Activated T-cell treated with anti-CD3 and anti-CD28 coated beads, Interleukin-2, amount 50 U/mL, for 24 hours (primary cell): ENCODE measurements at regions not wholly inside any gene's neighbourhood (a gene's known extent, or its start where the extent isn't known, plus 50 kb on each side); places are given as distances from the start of the nearest gene placed in this dataset.

ENCODE experiments used
- DNase-seq: peaks from one replicate; pipeline ENCODE4 v3.0.0-alpha.2; 2020
- H3K27ac Mint-ChIP-seq: 2 replicates; pipeline ENCODE4 v1.8.0; 2020; ENCODE audit warnings: mild to moderate bottlenecking, mixed read lengths
- H3K27me3 Mint-ChIP-seq: 2 replicates; pipeline ENCODE4 v1.8.0; 2020; ENCODE audit warnings: mixed read lengths
- H3K36me3 Mint-ChIP-seq: 2 replicates; pipeline ENCODE4 v1.8.0; 2020; ENCODE audit warnings: low read depth, mixed read lengths
- H3K4me1 Mint-ChIP-seq: 2 replicates; pipeline ENCODE4 v1.8.0; 2020; ENCODE audit warnings: low read depth, mixed read lengths
- H3K4me3 Mint-ChIP-seq: 2 replicates; pipeline ENCODE4 v1.8.0; 2020; ENCODE audit warnings: mild to moderate bottlenecking, moderate library complexity, mixed read lengths
- H3K9me3 Mint-ChIP-seq: 2 replicates; pipeline ENCODE4 v1.8.0; 2020; ENCODE audit warnings: mixed read lengths

DNA sequence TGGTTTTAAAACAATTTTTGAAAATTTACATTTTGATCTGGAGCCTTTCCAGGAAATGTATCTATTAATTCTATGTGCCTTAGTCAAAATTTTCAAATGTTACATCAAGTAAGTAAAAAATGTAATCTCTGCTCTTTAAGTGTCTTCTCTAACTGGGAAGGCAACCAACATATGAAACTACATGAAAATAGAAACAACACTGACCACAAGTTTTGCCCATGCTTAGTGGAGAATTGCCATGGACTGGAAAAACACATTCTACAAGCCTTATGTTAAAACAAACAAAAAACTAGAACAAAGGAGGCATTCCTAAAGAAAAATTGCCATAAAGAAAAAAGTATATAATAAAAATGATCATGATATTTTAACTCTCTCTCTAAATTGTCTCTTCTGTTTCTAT, 75.9 kb upstream of the SPRED1 start:
- Mint-ChIP-seq H3K27me3 (peaks cover 42% of the 10 kb centered on the region), H3K9me3 (no peaks in the 10 kb centered on the region), H3K4me1 (no peaks in the 10 kb centered on the region), H3K4me3 (no peak overlapping the region), H3K36me3 (no peaks in the 10 kb centered on the region), H3K27ac (no peak overlapping the region)
- no peak for DNase-seq

DNA sequence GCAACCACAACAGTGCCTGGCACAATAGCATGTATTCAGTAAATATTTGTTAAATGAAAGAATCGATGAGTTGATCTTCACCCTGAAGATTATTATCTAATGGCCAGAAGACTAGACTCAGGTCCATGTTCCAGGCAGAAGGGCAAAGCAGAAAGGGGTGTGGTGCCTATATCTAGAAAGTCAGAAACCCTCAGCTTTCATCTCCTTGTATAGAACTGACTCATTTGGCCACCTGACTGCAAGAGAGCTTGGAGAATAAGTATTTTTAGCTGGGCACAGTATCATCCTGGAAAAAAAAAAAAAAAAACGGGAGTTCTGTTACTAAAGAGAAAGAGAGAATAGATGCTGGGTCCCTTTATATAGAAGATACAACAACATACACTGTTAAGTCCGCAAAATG, 69.7 kb upstream of the SPRED1 start:
- Mint-ChIP-seq H3K4me1 (no peaks in the 10 kb centered on the region), H3K36me3 (no peaks in the 10 kb centered on the region), H3K27ac (no peak overlapping the region), H3K27me3 (peaks cover 18% of the 10 kb centered on the region), H3K4me3 (no peak overlapping the region), H3K9me3 (no peaks in the 10 kb centered on the region)
- no peak for DNase-seq

DNA sequence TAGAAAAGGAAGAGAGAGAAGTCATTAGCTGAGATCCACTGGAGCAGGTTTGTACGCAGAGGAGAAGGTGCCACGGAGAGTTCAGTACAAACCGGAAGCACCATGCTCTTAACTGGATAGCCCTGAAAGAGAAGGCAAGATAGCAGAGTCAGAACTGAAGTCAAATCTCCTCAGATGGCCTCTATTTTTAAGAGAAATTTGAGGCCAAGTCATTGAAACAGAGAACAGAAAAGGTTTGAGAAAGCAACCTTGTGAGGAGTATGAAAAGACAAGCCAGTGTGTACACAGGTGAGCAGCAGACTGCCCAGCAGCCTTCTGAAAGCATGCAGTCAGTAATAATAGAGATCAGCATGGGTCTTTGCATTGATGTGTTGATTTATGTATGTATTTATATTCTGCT, 66.1 kb upstream of the SPRED1 start:
- Mint-ChIP-seq H3K9me3 (no peaks in the 10 kb centered on the region), H3K27me3 (peaks cover 19% of the 10 kb centered on the region), H3K36me3 (no peaks in the 10 kb centered on the region), H3K27ac (no peak overlapping the region), H3K4me3 (no peak overlapping the region), H3K4me1 (no peaks in the 10 kb centered on the region)
- DNase-seq: no peak

DNA sequence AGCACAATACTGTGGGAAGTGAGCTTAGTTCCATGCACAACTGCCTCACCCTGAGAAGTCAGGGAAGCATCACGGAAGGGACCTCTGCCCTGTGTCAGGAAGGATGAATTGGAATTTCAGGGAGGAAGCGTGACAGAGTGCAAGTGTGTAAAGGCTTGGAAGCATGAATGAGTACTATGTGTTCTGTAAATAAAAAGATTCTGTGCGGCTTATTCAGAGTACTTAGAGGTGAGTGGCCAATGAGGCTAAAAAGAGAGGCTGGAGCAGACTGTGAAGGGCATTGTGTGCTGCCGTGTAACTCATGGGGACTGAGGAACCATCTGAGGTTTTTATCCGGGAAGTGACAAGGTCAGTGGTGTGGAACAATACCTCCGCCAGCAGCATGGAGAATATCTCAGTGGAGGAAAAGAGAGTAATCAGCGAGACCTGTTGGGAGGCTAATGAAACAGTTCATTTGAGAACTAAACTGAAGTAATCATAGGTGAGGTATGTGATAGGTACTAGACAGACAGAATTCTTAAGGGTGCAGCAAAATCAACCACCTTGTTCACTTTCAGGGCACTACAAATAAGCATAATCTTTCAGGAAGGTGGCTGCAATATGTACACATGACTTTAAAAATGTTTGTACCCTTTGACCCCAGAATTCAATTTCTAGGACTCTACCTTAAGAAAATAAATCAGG, 64.9 kb upstream of the SPRED1 start:
- peaks cover 21% of the 10 kb centered on the region for H3K27me3 Mint-ChIP-seq
- no peaks in the 10 kb centered on the region for H3K36me3 Mint-ChIP-seq
- no peak for DNase-seq
- H3K9me3 Mint-ChIP-seq: no peaks in the 10 kb centered on the region
- no peak overlapping the region for H3K4me3 Mint-ChIP-seq
- no peak overlapping the region for H3K27ac Mint-ChIP-seq
- H3K4me1 Mint-ChIP-seq: no peaks in the 10 kb centered on the region

DNA sequence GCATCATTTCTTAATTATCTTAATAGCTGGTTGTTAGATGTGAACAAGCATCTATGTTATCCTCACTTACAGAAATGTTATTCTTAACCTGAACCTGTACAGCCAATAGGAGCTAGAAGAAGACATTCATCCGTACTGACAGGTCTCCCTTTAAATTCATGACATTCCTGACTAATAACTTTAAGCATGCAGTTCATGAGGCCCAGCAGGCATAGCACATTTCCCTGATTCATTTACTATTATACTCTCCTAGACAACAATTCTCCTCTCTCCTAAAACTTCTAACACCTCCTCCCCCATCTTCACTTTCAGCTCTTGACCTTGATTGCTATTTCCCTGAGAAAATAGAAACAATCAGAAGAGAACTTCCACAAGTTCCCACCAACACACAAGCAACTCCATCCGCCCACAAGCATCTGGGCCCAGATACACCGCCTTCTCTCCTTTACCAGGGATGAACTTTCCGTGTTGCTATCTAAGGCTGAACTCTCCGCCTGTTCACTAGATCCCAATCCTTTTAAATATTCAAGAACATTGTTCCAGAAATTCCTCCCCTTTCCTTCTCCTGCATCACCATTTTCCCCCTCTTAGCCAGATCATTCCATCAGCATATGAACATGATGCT, 62.9 kb upstream of the SPRED1 start:
- no peak overlapping the region for H3K4me3 Mint-ChIP-seq
- no peaks in the 10 kb centered on the region for H3K36me3 Mint-ChIP-seq
- no peaks in the 10 kb centered on the region for H3K4me1 Mint-ChIP-seq
- no peaks in the 10 kb centered on the region for H3K9me3 Mint-ChIP-seq
- DNase-seq: no peak
- H3K27ac Mint-ChIP-seq: no peak overlapping the region
- peaks cover 18% of the 10 kb centered on the region for H3K27me3 Mint-ChIP-seq

DNA sequence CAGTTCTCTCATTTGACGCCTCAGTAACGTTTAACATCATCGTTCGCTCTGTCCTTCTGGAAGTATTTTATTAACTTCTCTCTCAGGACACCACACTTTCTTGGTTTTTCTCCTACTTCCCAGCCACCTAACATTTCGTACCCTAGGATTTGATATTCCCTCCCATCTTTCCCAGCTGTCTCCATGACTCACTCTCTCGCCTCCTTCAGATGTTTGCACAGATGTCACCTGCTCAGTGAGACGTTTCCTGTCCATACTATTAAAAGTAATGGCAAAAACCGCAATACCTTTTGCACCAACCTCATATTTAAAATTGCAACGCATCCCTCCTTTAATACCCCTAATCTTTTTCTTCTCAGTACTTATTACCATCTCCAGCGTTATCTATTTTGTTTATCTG, 62.1 kb upstream of the SPRED1 start:
- Mint-ChIP-seq H3K27me3 (peaks cover 18% of the 10 kb centered on the region), H3K4me1 (no peaks in the 10 kb centered on the region), H3K9me3 (no peaks in the 10 kb centered on the region), H3K4me3 (no peak overlapping the region), H3K36me3 (no peaks in the 10 kb centered on the region), H3K27ac (no peak overlapping the region)
- DNase-seq: no peak

DNA sequence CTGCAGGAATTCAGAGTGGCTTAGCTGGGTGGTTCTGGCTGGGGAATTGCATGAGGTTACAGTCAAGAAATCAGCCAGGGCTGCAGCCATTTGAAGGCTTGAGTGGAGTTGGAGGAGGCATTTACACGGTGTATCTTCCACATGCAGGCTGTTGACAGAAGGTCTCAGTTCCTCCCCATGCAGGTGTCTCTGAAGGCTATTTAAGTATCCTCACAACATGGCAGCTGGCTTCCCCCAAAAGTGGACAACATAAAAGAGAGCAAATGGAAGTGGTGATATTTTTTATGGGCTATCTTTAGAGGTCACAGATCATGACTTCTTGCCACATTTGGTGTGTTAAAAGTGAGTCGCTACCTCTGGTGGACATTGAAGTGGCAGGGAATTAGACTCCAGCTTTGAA, 60.1 kb upstream of the SPRED1 start:
- Mint-ChIP-seq H3K36me3 (no peaks in the 10 kb centered on the region), H3K9me3 (no peaks in the 10 kb centered on the region), H3K4me1 (no peaks in the 10 kb centered on the region), H3K27ac (no peak overlapping the region), H3K27me3 (peaks cover 24% of the 10 kb centered on the region), H3K4me3 (no peak overlapping the region)
- no peak for DNase-seq

DNA sequence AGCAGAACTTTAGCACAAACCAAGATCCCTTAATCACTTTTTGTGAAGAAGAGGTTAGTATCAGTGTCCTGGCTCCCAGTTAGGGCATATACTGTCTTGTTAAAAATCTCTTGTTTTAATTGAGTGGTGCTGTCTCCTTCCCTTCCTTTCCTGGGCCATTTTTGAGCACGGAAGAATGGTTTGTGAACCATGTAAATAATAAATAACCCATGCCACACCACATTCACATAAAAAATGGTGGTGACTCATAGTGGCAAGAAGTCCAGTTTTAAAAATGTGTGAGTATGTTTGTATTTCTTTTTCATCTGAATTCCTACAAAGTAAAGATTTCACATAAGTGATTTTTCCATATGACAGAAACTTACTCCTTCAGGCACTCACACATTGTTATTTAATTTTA, 59.1 kb upstream of the SPRED1 start:
- no peaks in the 10 kb centered on the region for H3K4me1 Mint-ChIP-seq
- H3K9me3 Mint-ChIP-seq: no peaks in the 10 kb centered on the region
- no peak for DNase-seq
- no peak overlapping the region for H3K27ac Mint-ChIP-seq
- H3K27me3 Mint-ChIP-seq: peaks cover 22% of the 10 kb centered on the region
- H3K4me3 Mint-ChIP-seq: no peak overlapping the region
- H3K36me3 Mint-ChIP-seq: no peaks in the 10 kb centered on the region

DNA sequence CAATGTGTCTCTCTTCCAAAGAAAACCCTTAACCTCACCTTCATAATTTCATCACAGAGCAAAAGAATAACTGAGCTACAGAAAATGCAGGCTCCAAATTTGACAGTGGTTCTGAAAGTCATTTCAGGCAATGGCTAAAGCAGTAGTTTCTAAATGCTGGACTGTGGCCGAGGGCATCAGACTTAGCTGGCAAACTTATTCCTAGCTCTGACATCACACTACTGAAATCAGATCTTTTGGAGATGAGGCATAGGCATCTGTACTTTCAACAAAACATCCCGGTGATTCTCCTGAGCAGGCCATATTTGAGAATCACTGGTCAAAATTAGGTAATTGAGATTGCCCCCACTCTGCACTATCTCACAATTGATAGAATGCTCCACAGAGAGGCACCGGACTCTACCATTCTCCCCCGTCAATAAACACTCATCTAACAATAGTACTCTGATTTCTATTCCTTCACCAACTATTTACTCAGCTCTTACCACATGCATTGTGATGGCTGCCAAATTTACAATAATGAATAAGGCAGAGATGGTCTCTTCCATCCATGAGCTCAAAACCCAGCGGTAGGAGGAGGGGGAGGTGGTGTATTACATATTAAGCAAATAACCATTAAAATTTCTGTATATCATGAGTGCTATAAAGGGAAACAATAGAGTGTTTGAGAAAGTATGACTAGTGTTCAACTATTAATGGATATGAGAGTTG, 57.3 kb upstream of the SPRED1 start:
- H3K4me3 Mint-ChIP-seq: no peak overlapping the region
- H3K36me3 Mint-ChIP-seq: no peaks in the 10 kb centered on the region
- H3K4me1 Mint-ChIP-seq: no peaks in the 10 kb centered on the region
- H3K27me3 Mint-ChIP-seq: peaks cover 27% of the 10 kb centered on the region
- no peak for DNase-seq
- H3K9me3 Mint-ChIP-seq: no peaks in the 10 kb centered on the region
- H3K27ac Mint-ChIP-seq: no peak overlapping the region

DNA sequence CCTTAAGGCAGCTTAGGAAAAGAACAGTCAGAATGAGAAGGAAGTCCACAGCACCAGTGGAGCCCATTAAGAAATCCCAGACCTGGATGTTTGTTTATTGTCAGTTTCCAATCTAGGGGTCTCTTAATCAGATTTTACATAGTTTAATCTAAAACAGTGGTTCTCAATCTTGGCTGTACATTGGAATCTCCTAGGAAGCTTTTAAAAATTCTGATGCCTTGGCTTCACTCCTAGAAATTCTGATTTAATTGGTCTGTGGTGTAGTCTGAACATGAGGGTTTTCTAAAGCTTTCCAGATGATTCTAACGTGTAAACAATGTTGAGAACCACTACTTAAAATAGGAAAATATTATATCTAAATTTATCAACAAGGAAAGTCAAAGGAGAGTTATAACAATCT, 56.6 kb upstream of the SPRED1 start:
- Mint-ChIP-seq H3K27me3 (peaks cover 23% of the 10 kb centered on the region), H3K4me1 (no peaks in the 10 kb centered on the region), H3K9me3 (no peaks in the 10 kb centered on the region), H3K36me3 (no peaks in the 10 kb centered on the region), H3K4me3 (no peak overlapping the region), H3K27ac (no peak overlapping the region)
- no peak for DNase-seq

DNA sequence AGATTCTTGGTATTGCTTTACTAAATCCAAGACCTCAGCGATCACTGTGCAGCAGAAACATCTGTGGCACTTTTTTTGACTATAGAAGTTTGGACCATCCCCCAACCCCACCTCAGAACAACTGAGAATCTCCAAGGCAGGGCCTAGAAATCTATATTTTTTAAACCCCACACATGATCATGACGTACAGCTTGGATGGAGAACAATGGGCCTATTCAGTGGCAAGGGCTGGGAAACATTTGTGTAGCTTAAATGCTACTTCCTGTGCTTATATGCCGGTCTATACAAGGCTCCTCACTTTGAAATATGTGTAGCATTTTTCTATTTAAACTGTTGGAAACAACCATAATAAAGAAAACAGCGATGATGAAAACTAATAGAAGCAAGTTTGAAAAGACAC, 55.1 kb upstream of the SPRED1 start:
- no peaks in the 10 kb centered on the region for H3K36me3 Mint-ChIP-seq
- no peak overlapping the region for H3K4me3 Mint-ChIP-seq
- no peak for DNase-seq
- no peaks in the 10 kb centered on the region for H3K9me3 Mint-ChIP-seq
- no peak overlapping the region for H3K27ac Mint-ChIP-seq
- peaks cover 24% of the 10 kb centered on the region for H3K27me3 Mint-ChIP-seq
- H3K4me1 Mint-ChIP-seq: no peaks in the 10 kb centered on the region

DNA sequence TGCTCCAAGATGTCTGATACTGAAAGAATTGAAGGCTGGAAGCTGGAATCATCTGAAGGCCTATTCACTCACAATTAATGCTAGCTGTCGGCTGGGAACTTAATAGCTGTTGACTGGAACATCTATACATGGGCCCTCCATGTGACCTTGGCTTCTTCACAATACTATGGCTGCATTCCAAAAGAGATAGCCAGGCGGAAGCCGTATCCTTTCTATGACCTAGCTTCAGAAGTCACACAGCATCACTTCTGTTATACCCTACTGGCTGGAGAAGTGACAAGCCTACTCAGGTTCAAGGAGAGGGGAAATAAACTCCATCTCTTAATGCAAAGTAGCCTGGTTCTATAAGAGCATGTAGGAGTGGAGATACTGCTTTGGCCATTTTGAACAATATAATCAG, 50.9 kb upstream of the SPRED1 start:
- no peaks in the 10 kb centered on the region for H3K36me3 Mint-ChIP-seq
- no peak overlapping the region for H3K27ac Mint-ChIP-seq
- H3K4me1 Mint-ChIP-seq: no peaks in the 10 kb centered on the region
- no peak overlapping the region for H3K4me3 Mint-ChIP-seq
- no peaks in the 10 kb centered on the region for H3K9me3 Mint-ChIP-seq
- DNase-seq: no peak
- H3K27me3 Mint-ChIP-seq: peaks cover 38% of the 10 kb centered on the region

DNA sequence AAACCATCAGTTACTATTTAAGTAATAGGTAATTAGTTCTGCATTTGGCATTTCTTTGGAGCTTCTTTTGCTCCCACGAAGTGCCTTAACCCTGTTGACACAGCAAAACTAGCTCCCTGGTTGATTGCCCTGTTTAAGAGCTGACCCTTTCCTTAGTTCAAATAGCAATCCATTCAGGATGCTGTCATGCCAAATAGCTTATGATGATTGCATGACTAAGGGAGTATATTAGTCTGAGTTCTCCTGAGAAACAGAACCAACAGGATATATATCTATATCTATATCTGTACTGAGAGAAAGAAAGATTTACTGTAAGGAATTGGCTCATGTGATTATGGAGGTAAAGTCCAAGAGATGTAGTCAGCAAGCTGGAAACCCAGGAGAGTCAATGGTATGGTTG, 50.3 kb upstream of the SPRED1 start:
- Mint-ChIP-seq H3K27me3 (peaks cover 41% of the 10 kb centered on the region), H3K27ac (no peak overlapping the region), H3K36me3 (no peaks in the 10 kb centered on the region), H3K4me1 (no peaks in the 10 kb centered on the region), H3K4me3 (no peak overlapping the region), H3K9me3 (no peaks in the 10 kb centered on the region)
- DNase-seq: no peak
